ENCODE measurements at regions not wholly inside any gene's neighbourhood (a gene's known extent, or its start where the extent isn't known, plus 50 kb on each side); places are given as distances from the start of the nearest gene placed in this dataset.

DNA sequence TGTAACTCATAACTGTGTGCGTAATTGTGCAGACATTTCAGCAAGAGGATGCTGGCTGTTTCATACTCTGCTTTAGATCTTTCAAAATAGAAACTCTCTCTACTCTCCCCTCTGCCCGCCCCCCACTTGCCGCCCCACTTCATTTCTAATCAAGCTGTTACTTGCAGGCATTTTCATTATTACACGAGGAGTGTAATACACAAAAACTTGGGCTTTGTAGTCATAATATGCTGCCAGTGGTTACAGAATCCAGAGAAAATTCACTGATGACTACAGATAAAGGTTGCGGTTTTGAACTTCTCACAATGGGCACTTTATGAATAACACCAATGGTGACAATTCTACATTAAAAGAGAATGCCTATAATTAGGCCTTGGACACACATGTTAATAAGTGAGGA is 194.0 kb upstream of the POU3F2 start (continued):
- TF ChIP-seq, protein P1, sequence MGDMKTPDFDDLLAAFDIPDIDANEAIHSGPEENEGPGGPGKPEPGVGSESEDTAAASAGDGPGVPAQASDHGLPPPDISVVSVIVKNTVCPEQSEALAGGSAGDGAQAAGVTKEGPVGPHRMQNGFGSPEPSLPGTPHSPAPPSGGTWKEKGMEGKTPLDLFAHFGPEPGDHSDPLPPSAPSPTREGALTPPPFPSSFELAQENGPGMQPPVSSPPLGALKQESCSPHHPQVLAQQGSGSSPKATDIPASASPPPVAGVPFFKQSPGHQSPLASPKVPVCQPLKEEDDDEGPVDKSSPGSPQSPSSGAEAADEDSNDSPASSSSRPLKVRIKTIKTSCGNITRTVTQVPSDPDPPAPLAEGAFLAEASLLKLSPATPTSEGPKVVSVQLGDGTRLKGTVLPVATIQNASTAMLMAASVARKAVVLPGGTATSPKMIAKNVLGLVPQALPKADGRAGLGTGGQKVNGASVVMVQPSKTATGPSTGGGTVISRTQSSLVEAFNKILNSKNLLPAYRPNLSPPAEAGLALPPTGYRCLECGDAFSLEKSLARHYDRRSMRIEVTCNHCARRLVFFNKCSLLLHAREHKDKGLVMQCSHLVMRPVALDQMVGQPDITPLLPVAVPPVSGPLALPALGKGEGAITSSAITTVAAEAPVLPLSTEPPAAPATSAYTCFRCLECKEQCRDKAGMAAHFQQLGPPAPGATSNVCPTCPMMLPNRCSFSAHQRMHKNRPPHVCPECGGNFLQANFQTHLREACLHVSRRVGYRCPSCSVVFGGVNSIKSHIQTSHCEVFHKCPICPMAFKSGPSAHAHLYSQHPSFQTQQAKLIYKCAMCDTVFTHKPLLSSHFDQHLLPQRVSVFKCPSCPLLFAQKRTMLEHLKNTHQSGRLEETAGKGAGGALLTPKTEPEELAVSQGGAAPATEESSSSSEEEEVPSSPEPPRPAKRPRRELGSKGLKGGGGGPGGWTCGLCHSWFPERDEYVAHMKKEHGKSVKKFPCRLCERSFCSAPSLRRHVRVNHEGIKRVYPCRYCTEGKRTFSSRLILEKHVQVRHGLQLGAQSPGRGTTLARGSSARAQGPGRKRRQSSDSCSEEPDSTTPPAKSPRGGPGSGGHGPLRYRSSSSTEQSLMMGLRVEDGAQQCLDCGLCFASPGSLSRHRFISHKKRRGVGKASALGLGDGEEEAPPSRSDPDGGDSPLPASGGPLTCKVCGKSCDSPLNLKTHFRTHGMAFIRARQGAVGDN (IDR thresholded peaks at IDR 0.05) = no peak
- TF ChIP-seq, protein P2, sequence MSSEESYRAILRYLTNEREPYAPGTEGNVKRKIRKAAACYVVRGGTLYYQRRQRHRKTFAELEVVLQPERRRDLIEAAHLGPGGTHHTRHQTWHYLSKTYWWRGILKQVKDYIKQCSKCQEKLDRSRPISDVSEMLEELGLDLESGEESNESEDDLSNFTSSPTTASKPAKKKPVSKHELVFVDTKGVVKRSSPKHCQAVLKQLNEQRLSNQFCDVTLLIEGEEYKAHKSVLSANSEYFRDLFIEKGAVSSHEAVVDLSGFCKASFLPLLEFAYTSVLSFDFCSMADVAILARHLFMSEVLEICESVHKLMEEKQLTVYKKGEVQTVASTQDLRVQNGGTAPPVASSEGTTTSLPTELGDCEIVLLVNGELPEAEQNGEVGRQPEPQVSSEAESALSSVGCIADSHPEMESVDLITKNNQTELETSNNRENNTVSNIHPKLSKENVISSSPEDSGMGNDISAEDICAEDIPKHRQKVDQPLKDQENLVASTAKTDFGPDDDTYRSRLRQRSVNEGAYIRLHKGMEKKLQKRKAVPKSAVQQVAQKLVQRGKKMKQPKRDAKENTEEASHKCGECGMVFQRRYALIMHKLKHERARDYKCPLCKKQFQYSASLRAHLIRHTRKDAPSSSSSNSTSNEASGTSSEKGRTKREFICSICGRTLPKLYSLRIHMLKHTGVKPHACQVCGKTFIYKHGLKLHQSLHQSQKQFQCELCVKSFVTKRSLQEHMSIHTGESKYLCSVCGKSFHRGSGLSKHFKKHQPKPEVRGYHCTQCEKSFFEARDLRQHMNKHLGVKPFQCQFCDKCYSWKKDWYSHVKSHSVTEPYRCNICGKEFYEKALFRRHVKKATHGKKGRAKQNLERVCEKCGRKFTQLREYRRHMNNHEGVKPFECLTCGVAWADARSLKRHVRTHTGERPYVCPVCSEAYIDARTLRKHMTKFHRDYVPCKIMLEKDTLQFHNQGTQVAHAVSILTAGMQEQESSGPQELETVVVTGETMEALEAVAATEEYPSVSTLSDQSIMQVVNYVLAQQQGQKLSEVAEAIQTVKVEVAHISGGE (CRISPR knock-in tag; IDR thresholded peaks at IDR 0.05) = no peak

DNA sequence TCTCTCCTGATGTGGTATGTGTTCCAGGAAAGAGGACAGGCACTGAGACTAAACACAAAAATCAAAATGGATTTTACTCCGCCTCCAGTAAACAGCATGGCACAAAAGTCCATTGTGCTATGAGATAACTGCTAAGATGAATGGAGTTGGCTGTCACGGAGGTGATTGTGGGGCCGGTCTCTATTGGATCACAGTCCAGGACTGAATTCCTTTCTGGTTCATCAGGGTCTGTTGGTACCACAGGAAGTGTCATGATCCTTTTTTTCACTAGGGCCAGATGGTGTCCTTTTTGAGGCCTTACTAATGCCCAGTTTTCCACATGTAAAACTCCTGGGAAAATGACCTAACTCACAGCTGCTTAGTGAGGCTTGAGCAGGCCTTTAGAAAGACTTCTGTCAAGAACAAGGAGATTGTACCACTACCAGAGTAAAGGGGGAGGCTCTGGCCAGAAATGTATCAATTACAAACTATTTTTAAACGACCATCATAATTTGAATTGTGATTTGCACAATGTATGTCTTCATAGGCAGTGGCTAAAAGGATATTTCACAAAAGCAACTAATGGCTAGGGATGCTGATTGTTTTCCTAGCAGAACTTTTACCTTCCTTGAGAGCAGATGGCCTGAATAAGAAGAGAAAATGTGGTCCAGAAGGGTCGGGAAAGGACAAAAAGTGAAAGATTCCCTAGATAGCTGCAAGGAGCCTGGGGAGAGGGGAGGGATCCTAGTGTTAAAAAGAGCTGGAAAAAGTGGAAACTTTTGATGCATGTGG is 192.2 kb upstream of the POU3F2 start:
- no peak for DNase-seq (ENCODE audit: low read depth, low spot score)
- Histone ChIP-seq H3K9ac (ENCODE audit: control insufficient read depth, insufficient read depth, low read length) (no peak overlapping the region), H3K4me1 (ENCODE audit: control insufficient read depth, insufficient read depth, low read length) (no peaks in the 10 kb centered on the region), H3K79me2 (ENCODE audit: control insufficient read depth, insufficient read depth, low read length) (no peaks in the 10 kb centered on the region), H3K4me2 (ENCODE audit: control insufficient read depth, insufficient read depth) (no peak overlapping the region), H4K20me1 (ENCODE audit: control insufficient read depth, insufficient read depth) (no peaks in the 10 kb centered on the region), H3K4me3 (no peak overlapping the region), H3K9me3 (replicated peaks; ENCODE audit: control insufficient read depth, insufficient read depth, low read length) (no peaks in the 10 kb centered on the region), H3K27ac (ENCODE audit: control insufficient read depth, insufficient read depth) (no peak overlapping the region), H3K36me3 (ENCODE audit: control insufficient read depth in 2 of 2, insufficient read depth in 2 of 2, low read length in 1 of 2) (no peaks in the 10 kb centered on the region), H2AFZ (ENCODE audit: control insufficient read depth, low read depth, low read length) (no peak overlapping the region), H3K27me3 (replicated peaks in 1 of 2; ENCODE audit: control insufficient read depth in 2 of 2, insufficient read depth in 2 of 2, low read length in 1 of 2) (no peaks in the 10 kb centered on the region)
- WGBS (ENCODE audit: insufficient coverage, insufficient replicate concordance, low lambda C conversion rate, missing lambda C conversion rate) = 25% methylated on average over 5 of the region's 5 CpGs
- ATAC-seq = no peak
- intact Hi-C loops (cut with micrococcal nuclease; ENCODE audit: unreplicated experiment) (no loop called here), in situ Hi-C loops (cut with MboI) (no loop called here)
- CTCF ChIA-PET = no interaction called here
- BruUV-seq (replicated peaks) = no TSS peak
- POLR2A ChIA-PET = no interaction called here
- RAD21 ChIA-PET (ENCODE audit: unreplicated experiment) = no interaction called here
- no peak for FAIRE-seq
- SMC1A ChIA-PET (ENCODE audit: uncharacterized antibody, unreplicated experiment) = interaction anchor here (1.5 kb wide), 1 partner anchor 10 kb away, joined by 5 read pairs; no protein-coding TSS in a partner anchor
- no peak for TF ChIP-seq HDAC2 (IDR thresholded peaks at IDR 0.05)
- TF ChIP-seq NR2C2 (IDR thresholded peaks at IDR 0.05; ENCODE audit: borderline replicate concordance, control insufficient read depth, insufficient read length, low read depth) = no peak
- TF ChIP-seq RB1 (IDR thresholded peaks at IDR 0.05; ENCODE audit: borderline replicate concordance) = no peak
- TF ChIP-seq PAX5 (IDR thresholded peaks at IDR 0.05; ENCODE audit: borderline replicate concordance, low read depth, low read length) = no peak
- TF ChIP-seq EGR1 (IDR thresholded peaks at IDR 0.05; ENCODE audit: borderline replicate concordance in 1 of 2, low read depth in 2 of 2, low read length in 2 of 2) = no peak
- TF ChIP-seq SREBF2 (IDR thresholded peaks at IDR 0.05; ENCODE audit: low read length) = no peak
- no peak for TF ChIP-seq BRCA1 (IDR thresholded peaks at IDR 0.05; ENCODE audit: low read depth, low read length)
- TF ChIP-seq, protein P3, sequence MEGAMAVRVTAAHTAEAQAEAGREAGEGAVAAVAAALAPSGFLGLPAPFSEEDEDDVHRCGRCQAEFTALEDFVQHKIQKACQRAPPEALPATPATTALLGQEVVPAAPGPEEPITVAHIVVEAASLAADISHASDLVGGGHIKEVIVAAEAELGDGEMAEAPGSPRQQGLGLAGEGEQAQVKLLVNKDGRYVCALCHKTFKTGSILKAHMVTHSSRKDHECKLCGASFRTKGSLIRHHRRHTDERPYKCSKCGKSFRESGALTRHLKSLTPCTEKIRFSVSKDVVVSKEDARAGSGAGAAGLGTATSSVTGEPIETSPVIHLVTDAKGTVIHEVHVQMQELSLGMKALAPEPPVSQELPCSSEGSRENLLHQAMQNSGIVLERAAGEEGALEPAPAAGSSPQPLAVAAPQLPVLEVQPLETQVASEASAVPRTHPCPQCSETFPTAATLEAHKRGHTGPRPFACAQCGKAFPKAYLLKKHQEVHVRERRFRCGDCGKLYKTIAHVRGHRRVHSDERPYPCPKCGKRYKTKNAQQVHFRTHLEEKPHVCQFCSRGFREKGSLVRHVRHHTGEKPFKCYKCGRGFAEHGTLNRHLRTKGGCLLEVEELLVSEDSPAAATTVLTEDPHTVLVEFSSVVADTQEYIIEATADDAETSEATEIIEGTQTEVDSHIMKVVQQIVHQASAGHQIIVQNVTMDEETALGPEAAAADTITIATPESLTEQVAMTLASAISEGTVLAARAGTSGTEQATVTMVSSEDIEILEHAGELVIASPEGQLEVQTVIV (IDR thresholded peaks at IDR 0.05; ENCODE audit: borderline replicate concordance, partially characterized antibody) = no peak
- TF ChIP-seq, protein P4, sequence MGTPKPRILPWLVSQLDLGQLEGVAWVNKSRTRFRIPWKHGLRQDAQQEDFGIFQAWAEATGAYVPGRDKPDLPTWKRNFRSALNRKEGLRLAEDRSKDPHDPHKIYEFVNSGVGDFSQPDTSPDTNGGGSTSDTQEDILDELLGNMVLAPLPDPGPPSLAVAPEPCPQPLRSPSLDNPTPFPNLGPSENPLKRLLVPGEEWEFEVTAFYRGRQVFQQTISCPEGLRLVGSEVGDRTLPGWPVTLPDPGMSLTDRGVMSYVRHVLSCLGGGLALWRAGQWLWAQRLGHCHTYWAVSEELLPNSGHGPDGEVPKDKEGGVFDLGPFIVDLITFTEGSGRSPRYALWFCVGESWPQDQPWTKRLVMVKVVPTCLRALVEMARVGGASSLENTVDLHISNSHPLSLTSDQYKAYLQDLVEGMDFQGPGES (IDR thresholded peaks at IDR 0.05) = no peak

Data from GM12878 (cell line).